ENCODE measurements at regions not wholly inside any gene's neighbourhood (a gene's known extent, or its start where the extent isn't known, plus 50 kb on each side); places are given as distances from the start of the nearest gene placed in this dataset.

- TF ChIP-seq CTCF (IDR thresholded peaks at IDR 0.05) (no peak), POLR2A (IDR thresholded peaks at IDR 0.05) (no peak)
Measured at GRCh38 chr16:16797239-16797638, 418.3 kb downstream of the NPIPA7 start.
